ENCODE measurements at regions not wholly inside any gene's neighbourhood (a gene's known extent, or its start where the extent isn't known, plus 50 kb on each side); places are given as distances from the start of the nearest gene placed in this dataset.

DNA sequence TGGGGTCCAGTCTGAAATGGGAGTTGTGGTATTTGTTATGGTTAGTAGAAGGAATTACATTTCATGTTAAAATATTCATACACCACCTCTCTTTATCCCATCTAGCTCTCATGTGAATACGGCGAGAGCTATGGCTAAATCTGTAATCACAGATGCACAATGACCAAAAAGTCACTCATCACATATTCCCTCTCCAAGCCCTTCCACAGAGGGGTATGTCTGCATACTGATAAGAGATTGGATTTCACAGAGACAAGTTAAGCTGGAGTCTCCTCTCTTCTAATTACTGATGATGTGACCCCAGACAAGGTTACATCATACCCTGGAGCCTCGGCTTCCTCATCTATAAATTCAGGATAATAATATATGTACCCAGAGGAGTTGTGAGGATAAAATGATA lies 237.8 kb upstream of the RHOBTB1 start:
- H3K4me3 Mint-ChIP-seq (ENCODE audit: unreplicated experiment) = no peak overlapping the region
- no peaks in the 10 kb centered on the region for H3K4me1 Mint-ChIP-seq (ENCODE audit: low read depth)
- no peaks in the 10 kb centered on the region for H3K36me3 Mint-ChIP-seq (ENCODE audit: low read depth)
- no peaks in the 10 kb centered on the region for H3K9me3 Mint-ChIP-seq (ENCODE audit: low read depth)
- TF ChIP-seq, protein P1, sequence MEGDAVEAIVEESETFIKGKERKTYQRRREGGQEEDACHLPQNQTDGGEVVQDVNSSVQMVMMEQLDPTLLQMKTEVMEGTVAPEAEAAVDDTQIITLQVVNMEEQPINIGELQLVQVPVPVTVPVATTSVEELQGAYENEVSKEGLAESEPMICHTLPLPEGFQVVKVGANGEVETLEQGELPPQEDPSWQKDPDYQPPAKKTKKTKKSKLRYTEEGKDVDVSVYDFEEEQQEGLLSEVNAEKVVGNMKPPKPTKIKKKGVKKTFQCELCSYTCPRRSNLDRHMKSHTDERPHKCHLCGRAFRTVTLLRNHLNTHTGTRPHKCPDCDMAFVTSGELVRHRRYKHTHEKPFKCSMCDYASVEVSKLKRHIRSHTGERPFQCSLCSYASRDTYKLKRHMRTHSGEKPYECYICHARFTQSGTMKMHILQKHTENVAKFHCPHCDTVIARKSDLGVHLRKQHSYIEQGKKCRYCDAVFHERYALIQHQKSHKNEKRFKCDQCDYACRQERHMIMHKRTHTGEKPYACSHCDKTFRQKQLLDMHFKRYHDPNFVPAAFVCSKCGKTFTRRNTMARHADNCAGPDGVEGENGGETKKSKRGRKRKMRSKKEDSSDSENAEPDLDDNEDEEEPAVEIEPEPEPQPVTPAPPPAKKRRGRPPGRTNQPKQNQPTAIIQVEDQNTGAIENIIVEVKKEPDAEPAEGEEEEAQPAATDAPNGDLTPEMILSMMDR (IDR thresholded peaks at IDR 0.05) = no peak
- DNase-seq (ENCODE audit: low spot score) = no peak
- peaks cover 18% of the 10 kb centered on the region for H3K27me3 Mint-ChIP-seq (ENCODE audit: low read depth)
- H3K27ac Mint-ChIP-seq (ENCODE audit: unreplicated experiment) = no peak overlapping the region

DNA sequence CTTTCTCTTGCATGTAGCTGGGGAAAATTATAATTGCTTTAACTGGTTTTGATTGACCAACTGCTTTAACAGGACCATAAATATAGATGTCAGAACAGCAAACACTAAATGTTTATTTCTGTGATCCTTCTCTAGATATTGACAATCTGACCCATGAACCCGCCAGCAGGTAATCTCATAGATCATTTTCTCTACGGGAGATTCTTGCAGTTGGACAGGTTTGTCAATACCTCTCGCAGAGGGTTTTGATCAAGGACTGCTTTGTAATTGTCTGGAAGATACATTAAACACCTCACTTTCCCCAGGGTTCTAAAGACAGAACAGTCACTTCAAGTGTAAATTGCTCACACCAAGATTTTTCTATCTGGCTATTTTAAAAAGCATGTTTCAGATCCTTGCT lies 235.8 kb upstream of the RHOBTB1 start:
- H3K36me3 Mint-ChIP-seq (ENCODE audit: low read depth) = no peaks in the 10 kb centered on the region
- TF ChIP-seq, protein P1 (IDR thresholded peaks at IDR 0.05) = no peak
- peaks cover 12% of the 10 kb centered on the region for H3K4me1 Mint-ChIP-seq (ENCODE audit: low read depth)
- no peaks in the 10 kb centered on the region for H3K9me3 Mint-ChIP-seq (ENCODE audit: low read depth)
- no peak overlapping the region for H3K27ac Mint-ChIP-seq (ENCODE audit: unreplicated experiment)
- H3K4me3 Mint-ChIP-seq (ENCODE audit: unreplicated experiment) = no peak overlapping the region
- DNase-seq (ENCODE audit: low spot score) = no peak
- H3K27me3 Mint-ChIP-seq (ENCODE audit: low read depth) = peaks cover 13% of the 10 kb centered on the region

- no peak for DNase-seq (ENCODE audit: low spot score)
- TF ChIP-seq, protein P1 (IDR thresholded peaks at IDR 0.05) = no peak
- no peak overlapping the region for H3K4me3 Mint-ChIP-seq (ENCODE audit: unreplicated experiment)
- peaks cover 13% of the 10 kb centered on the region for H3K4me1 Mint-ChIP-seq (ENCODE audit: low read depth)
- no peak overlapping the region for H3K27ac Mint-ChIP-seq (ENCODE audit: unreplicated experiment)
- H3K9me3 Mint-ChIP-seq (ENCODE audit: low read depth) = no peaks in the 10 kb centered on the region
- H3K27me3 Mint-ChIP-seq (ENCODE audit: low read depth) = peaks cover 11% of the 10 kb centered on the region
- no peaks in the 10 kb centered on the region for H3K36me3 Mint-ChIP-seq (ENCODE audit: low read depth)
Observed at GRCh38 chr10:61176424-61176823, 232.4 kb upstream of the RHOBTB1 start.

GRCh38 chr10:61175316-61175715 lies 231.3 kb upstream of the RHOBTB1 start:
- peaks cover 10% of the 10 kb centered on the region for H3K27me3 Mint-ChIP-seq (ENCODE audit: low read depth)
- peaks cover 13% of the 10 kb centered on the region for H3K4me1 Mint-ChIP-seq (ENCODE audit: low read depth)
- no peaks in the 10 kb centered on the region for H3K36me3 Mint-ChIP-seq (ENCODE audit: low read depth)
- no peak for DNase-seq (ENCODE audit: low spot score)
- no peak overlapping the region for H3K4me3 Mint-ChIP-seq (ENCODE audit: unreplicated experiment)
- no peaks in the 10 kb centered on the region for H3K9me3 Mint-ChIP-seq (ENCODE audit: low read depth)
- no peak overlapping the region for H3K27ac Mint-ChIP-seq (ENCODE audit: unreplicated experiment)
- TF ChIP-seq, protein P1 (IDR thresholded peaks at IDR 0.05) = no peak

DNA sequence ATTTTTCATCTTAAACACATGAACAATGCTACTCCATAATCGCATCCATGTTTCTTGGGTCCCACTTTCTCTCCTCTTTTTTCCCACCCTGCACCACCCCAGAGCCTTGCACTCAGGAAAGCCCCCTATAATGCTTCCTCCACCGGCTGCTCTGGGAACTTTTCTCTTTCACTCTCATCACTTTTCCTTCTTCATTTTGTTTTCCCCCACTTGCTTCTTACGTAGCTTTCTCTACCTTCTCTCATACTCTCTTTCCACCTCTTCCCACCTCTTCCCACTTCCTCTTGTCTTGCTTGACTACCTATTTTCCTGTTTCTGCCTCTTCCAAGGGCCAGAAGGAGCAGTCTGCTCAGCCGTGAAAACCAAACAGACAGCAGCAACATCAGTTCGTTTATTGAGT lies 229.5 kb upstream of the RHOBTB1 start:
- H3K27me3 Mint-ChIP-seq (ENCODE audit: low read depth) = peaks cover 3% of the 10 kb centered on the region
- H3K4me1 Mint-ChIP-seq (ENCODE audit: low read depth) = peaks cover 13% of the 10 kb centered on the region
- no peak for DNase-seq (ENCODE audit: low spot score)
- no peaks in the 10 kb centered on the region for H3K9me3 Mint-ChIP-seq (ENCODE audit: low read depth)
- peaks cover 1% of the 10 kb centered on the region for H3K36me3 Mint-ChIP-seq (ENCODE audit: low read depth)
- H3K4me3 Mint-ChIP-seq (ENCODE audit: unreplicated experiment) = no peak overlapping the region
- TF ChIP-seq, protein P1 (IDR thresholded peaks at IDR 0.05) = no peak
- H3K27ac Mint-ChIP-seq (ENCODE audit: unreplicated experiment) = no peak overlapping the region

Measured in chondrocyte (in vitro differentiated cells).